ENCODE measurements at regions not wholly inside any gene's neighbourhood (a gene's known extent, or its start where the extent isn't known, plus 50 kb on each side); places are given as distances from the start of the nearest gene placed in this dataset.

DNA sequence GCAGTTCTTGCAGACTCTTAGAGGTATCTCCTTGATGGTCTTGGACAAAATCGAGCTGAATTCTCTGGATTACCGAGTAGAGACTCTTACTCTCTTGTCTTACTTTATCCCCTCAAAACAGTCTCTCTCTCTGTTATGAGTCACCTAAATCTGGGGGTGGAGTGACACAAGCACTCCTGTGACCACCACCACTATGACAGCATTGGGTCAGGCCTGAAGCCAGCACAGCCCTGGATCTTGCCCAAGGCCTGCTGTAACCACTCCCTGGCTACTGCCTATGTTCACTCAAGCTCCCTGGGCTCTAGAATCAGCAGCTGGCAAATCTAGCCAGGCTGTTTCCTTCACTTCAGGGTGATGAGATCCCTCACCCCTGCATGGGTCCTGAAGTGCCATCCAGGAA lies 662.5 kb downstream of the LUZP2 start:
- Histone ChIP-seq H3K4me3 (ENCODE audit: low read length) (no peak overlapping the region), H2BK15ac (replicated peaks; ENCODE audit: low read depth) (no peak overlapping the region), H2BK5ac (ENCODE audit: low read length) (no peak overlapping the region), H3K27ac (ENCODE audit: low read depth, low read length) (no peak overlapping the region), H3K36me3 (ENCODE audit: control insufficient read depth, insufficient read depth, low read length) (no peaks in the 10 kb centered on the region), H3K9ac (ENCODE audit: low read length) (no peak overlapping the region), H3K4ac (ENCODE audit: low read depth, low read length) (no peak overlapping the region), H3K79me2 (ENCODE audit: control insufficient read depth, insufficient read depth, low read length) (no peaks in the 10 kb centered on the region), H3K4me2 (ENCODE audit: low read length) (no peak overlapping the region), H3K4me1 (ENCODE audit: control insufficient read depth, low read depth, low read length) (no peaks in the 10 kb centered on the region), H3K23ac (ENCODE audit: low read length) (no peak overlapping the region), H2AK5ac (ENCODE audit: low read length) (no peak overlapping the region), H4K5ac (ENCODE audit: low read length) (no peak overlapping the region), H3K27me3 (ENCODE audit: insufficient read depth, low read length, poor library complexity) (no peaks in the 10 kb centered on the region), H3K79me1 (ENCODE audit: low read length) (no peaks in the 10 kb centered on the region), H4K8ac (ENCODE audit: low read depth, low read length) (no peak overlapping the region), H2BK120ac (ENCODE audit: low read depth, low read length) (no peak overlapping the region), H3K56ac (ENCODE audit: low read length) (no peak overlapping the region), H3K18ac (ENCODE audit: low read length) (no peak overlapping the region)
- DNase-seq: no peak
- WGBS (ENCODE audit: extremely low coverage, insufficient coverage, low lambda C conversion rate): no CpG with 5 or more reads among the region's 2 CpGs

DNA sequence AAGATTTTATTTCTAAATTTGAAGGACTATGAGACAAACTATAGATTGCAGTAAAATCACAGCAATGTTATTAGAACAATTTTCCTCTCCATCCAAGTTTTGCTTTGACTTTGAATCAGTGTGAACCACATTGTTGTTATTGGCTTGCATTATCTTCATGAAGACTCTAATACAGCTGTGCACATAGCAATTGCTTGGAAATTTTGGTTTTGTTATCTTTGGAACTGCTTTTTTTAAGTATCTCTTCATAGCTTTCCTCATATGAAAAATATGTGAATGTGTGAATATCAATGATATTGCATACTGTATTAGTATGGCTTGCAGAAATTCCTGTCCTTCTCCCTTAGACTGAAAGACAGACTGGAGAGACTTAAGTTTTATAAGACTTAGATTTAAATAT lies 666.6 kb downstream of the LUZP2 start:
- H3K9ac ChIP-seq (ENCODE audit: low read length): no peak overlapping the region
- H3K36me3 ChIP-seq (ENCODE audit: control insufficient read depth, insufficient read depth, low read length): no peaks in the 10 kb centered on the region
- H3K4me2 ChIP-seq (ENCODE audit: low read length): no peak overlapping the region
- H2BK120ac ChIP-seq (ENCODE audit: low read depth, low read length): no peak overlapping the region
- H2BK15ac ChIP-seq (replicated peaks; ENCODE audit: low read depth): no peak overlapping the region
- H3K4me1 ChIP-seq (ENCODE audit: control insufficient read depth, low read depth, low read length): no peaks in the 10 kb centered on the region
- H3K56ac ChIP-seq (ENCODE audit: low read length): no peak overlapping the region
- H4K8ac ChIP-seq (ENCODE audit: low read depth, low read length): no peak overlapping the region
- H2BK5ac ChIP-seq (ENCODE audit: low read length): no peak overlapping the region
- H3K18ac ChIP-seq (ENCODE audit: low read length): no peak overlapping the region
- no peaks in the 10 kb centered on the region for H3K79me2 ChIP-seq (ENCODE audit: control insufficient read depth, insufficient read depth, low read length)
- H3K27ac ChIP-seq (ENCODE audit: low read depth, low read length): no peak overlapping the region
- H4K5ac ChIP-seq (ENCODE audit: low read length): no peak overlapping the region
- H3K79me1 ChIP-seq (ENCODE audit: low read length): no peaks in the 10 kb centered on the region
- H3K4me3 ChIP-seq (ENCODE audit: low read length): no peak overlapping the region
- DNase-seq: no peak
- H3K27me3 ChIP-seq (ENCODE audit: insufficient read depth, low read length, poor library complexity): no peaks in the 10 kb centered on the region
- H3K4ac ChIP-seq (ENCODE audit: low read depth, low read length): no peak overlapping the region
- H2AK5ac ChIP-seq (ENCODE audit: low read length): no peak overlapping the region
- no peak overlapping the region for H3K23ac ChIP-seq (ENCODE audit: low read length)

DNA sequence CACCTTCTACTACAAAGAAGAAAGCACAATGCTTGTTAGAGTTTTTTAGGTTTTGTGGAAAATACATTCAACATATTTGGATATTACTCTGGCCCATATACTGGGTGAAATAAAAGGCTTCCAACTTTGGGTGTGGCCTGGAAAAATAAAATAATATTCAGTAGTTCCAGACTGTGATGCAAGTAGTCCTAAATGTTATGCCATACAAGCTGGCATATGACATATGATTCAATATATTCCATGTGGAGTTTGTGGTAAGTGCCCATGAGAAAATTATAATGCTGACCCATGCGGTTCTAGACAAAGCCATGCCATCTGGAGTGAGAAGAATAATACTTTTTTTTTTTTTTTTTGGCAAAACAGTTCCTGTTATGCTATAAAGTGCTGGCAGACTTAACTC lies 683.3 kb downstream of the LUZP2 start:
- Histone ChIP-seq H4K8ac (ENCODE audit: low read depth, low read length) (no peak overlapping the region), H3K56ac (ENCODE audit: low read length) (no peak overlapping the region), H3K4me3 (ENCODE audit: low read length) (no peak overlapping the region), H3K27me3 (ENCODE audit: insufficient read depth, low read length, poor library complexity) (no peaks in the 10 kb centered on the region), H3K27ac (ENCODE audit: low read depth, low read length) (no peak overlapping the region), H3K36me3 (ENCODE audit: control insufficient read depth, insufficient read depth, low read length) (no peaks in the 10 kb centered on the region), H2BK120ac (ENCODE audit: low read depth, low read length) (no peak overlapping the region), H2BK15ac (replicated peaks; ENCODE audit: low read depth) (no peak overlapping the region), H3K4ac (ENCODE audit: low read depth, low read length) (no peak overlapping the region), H3K79me2 (ENCODE audit: control insufficient read depth, insufficient read depth, low read length) (no peaks in the 10 kb centered on the region), H3K4me1 (ENCODE audit: control insufficient read depth, low read depth, low read length) (no peaks in the 10 kb centered on the region), H3K4me2 (ENCODE audit: low read length) (no peak overlapping the region), H3K18ac (ENCODE audit: low read length) (no peak overlapping the region), H3K79me1 (ENCODE audit: low read length) (no peaks in the 10 kb centered on the region), H3K23ac (ENCODE audit: low read length) (no peak overlapping the region), H2BK5ac (ENCODE audit: low read length) (no peak overlapping the region), H2AK5ac (ENCODE audit: low read length) (no peak overlapping the region), H3K9ac (ENCODE audit: low read length) (no peak overlapping the region), H4K5ac (ENCODE audit: low read length) (no peak overlapping the region)
- WGBS (ENCODE audit: extremely low coverage, insufficient coverage, low lambda C conversion rate): no CpG with 5 or more reads among the region's 1 CpG
- no peak for DNase-seq

DNA sequence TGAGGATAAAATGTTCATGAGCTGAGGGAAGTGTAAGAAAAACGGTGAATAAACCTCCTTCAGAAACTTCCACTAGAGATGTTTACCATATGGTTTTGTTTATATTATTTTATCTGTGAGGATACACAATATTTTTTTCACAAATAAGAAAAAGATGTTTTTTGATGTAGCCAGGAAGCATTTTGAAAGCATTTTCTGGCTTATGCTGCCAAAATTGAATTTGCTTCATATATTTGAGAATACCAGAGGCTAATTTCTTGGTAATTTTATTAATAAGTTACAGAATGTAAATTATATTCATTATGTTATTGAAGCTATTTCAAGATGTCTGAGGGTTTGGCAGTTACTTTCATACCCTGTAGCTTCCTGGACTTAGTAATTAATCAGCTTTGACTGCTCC lies 686.6 kb downstream of the LUZP2 start:
- H2BK120ac ChIP-seq (ENCODE audit: low read depth, low read length): no peak overlapping the region
- H3K79me1 ChIP-seq (ENCODE audit: low read length): no peaks in the 10 kb centered on the region
- H2BK15ac ChIP-seq (replicated peaks; ENCODE audit: low read depth): no peak overlapping the region
- H3K18ac ChIP-seq (ENCODE audit: low read length): no peak overlapping the region
- H3K36me3 ChIP-seq (ENCODE audit: control insufficient read depth, insufficient read depth, low read length): no peaks in the 10 kb centered on the region
- H3K4ac ChIP-seq (ENCODE audit: low read depth, low read length): no peak overlapping the region
- no peak overlapping the region for H2BK5ac ChIP-seq (ENCODE audit: low read length)
- H3K27ac ChIP-seq (ENCODE audit: low read depth, low read length): no peak overlapping the region
- H3K4me1 ChIP-seq (ENCODE audit: control insufficient read depth, low read depth, low read length): no peaks in the 10 kb centered on the region
- no peak overlapping the region for H4K5ac ChIP-seq (ENCODE audit: low read length)
- H3K9ac ChIP-seq (ENCODE audit: low read length): no peak overlapping the region
- H3K4me3 ChIP-seq (ENCODE audit: low read length): no peak overlapping the region
- H3K56ac ChIP-seq (ENCODE audit: low read length): no peak overlapping the region
- H3K23ac ChIP-seq (ENCODE audit: low read length): no peak overlapping the region
- no peaks in the 10 kb centered on the region for H3K79me2 ChIP-seq (ENCODE audit: control insufficient read depth, insufficient read depth, low read length)
- DNase-seq: no peak
- no peak overlapping the region for H3K4me2 ChIP-seq (ENCODE audit: low read length)
- no peak overlapping the region for H4K8ac ChIP-seq (ENCODE audit: low read depth, low read length)
- H2AK5ac ChIP-seq (ENCODE audit: low read length): no peak overlapping the region
- no peaks in the 10 kb centered on the region for H3K27me3 ChIP-seq (ENCODE audit: insufficient read depth, low read length, poor library complexity)
- WGBS (ENCODE audit: extremely low coverage, insufficient coverage, low lambda C conversion rate): no CpG with 5 or more reads among the region's 1 CpG

DNA sequence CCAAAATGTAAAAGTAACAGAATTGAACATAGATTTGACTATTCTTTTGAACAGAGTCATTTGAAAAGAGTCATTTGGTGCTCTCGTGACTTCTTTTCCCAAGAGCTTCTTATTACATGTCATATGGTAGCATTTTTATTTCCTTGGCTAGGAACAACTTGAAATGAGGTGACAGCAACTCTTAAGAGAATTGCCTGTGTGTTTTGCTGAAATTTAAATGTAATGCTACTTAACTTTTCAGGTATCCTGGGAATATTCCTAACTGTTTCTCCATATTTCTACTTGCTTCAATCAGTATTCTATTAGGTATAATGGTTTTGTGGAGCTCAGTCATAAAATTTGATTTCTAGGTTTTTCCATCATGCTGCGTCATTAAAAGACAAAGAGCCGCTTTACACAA lies 700.7 kb downstream of the LUZP2 start:
- no CpG with 5 or more reads among the region's 3 CpGs for WGBS (ENCODE audit: extremely low coverage, insufficient coverage, low lambda C conversion rate)
- H2BK15ac ChIP-seq (replicated peaks; ENCODE audit: low read depth): no peak overlapping the region
- no peak overlapping the region for H3K18ac ChIP-seq (ENCODE audit: low read length)
- H3K9ac ChIP-seq (ENCODE audit: low read length): no peak overlapping the region
- H3K79me2 ChIP-seq (ENCODE audit: control insufficient read depth, insufficient read depth, low read length): no peaks in the 10 kb centered on the region
- no peak overlapping the region for H3K23ac ChIP-seq (ENCODE audit: low read length)
- no peak overlapping the region for H3K4me3 ChIP-seq (ENCODE audit: low read length)
- H4K5ac ChIP-seq (ENCODE audit: low read length): no peak overlapping the region
- no peaks in the 10 kb centered on the region for H3K4me1 ChIP-seq (ENCODE audit: control insufficient read depth, low read depth, low read length)
- no peak for DNase-seq
- no peak overlapping the region for H2BK120ac ChIP-seq (ENCODE audit: low read depth, low read length)
- H3K27me3 ChIP-seq (ENCODE audit: insufficient read depth, low read length, poor library complexity): no peaks in the 10 kb centered on the region
- no peak overlapping the region for H3K4me2 ChIP-seq (ENCODE audit: low read length)
- no peak overlapping the region for H3K4ac ChIP-seq (ENCODE audit: low read depth, low read length)
- no peak overlapping the region for H3K56ac ChIP-seq (ENCODE audit: low read length)
- no peaks in the 10 kb centered on the region for H3K36me3 ChIP-seq (ENCODE audit: control insufficient read depth, insufficient read depth, low read length)
- H2BK5ac ChIP-seq (ENCODE audit: low read length): no peak overlapping the region
- H3K27ac ChIP-seq (ENCODE audit: low read depth, low read length): no peak overlapping the region
- H2AK5ac ChIP-seq (ENCODE audit: low read length): no peak overlapping the region
- H3K79me1 ChIP-seq (ENCODE audit: low read length): no peaks in the 10 kb centered on the region
- no peak overlapping the region for H4K8ac ChIP-seq (ENCODE audit: low read depth, low read length)

DNA sequence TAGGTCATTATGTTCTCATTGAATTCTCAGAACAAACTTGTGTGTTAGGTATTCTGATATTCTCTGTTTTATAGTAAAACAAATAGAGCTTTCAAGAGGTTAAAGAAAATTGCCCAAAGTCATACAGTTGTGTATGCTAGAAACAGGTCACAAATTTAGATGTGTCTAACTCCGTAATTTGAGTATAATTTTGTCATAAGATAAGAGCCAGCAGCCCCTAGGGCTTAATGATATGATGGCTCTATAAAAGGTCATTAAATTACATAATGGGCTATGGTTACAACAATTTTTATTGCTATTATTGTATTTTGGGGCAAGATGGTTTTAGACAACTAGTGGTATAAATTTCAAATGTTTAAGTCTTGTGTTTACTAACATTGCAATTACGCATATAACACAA lies 701.9 kb downstream of the LUZP2 start:
- Histone ChIP-seq H2BK15ac (replicated peaks; ENCODE audit: low read depth) (no peak overlapping the region), H3K36me3 (ENCODE audit: control insufficient read depth, insufficient read depth, low read length) (no peaks in the 10 kb centered on the region)
- no CpG with 5 or more reads among the region's 2 CpGs for WGBS (ENCODE audit: extremely low coverage, insufficient coverage, low lambda C conversion rate)

More for the DNA sequence above, 701.9 kb downstream of the LUZP2 start:
- H3K18ac ChIP-seq (ENCODE audit: low read length): no peak overlapping the region
- no peak overlapping the region for H2BK120ac ChIP-seq (ENCODE audit: low read depth, low read length)
- DNase-seq: no peak
- H2AK5ac ChIP-seq (ENCODE audit: low read length): no peak overlapping the region
- no peak overlapping the region for H4K5ac ChIP-seq (ENCODE audit: low read length)
- H3K4me1 ChIP-seq (ENCODE audit: control insufficient read depth, low read depth, low read length): no peaks in the 10 kb centered on the region
- H3K4ac ChIP-seq (ENCODE audit: low read depth, low read length): no peak overlapping the region
- H3K9ac ChIP-seq (ENCODE audit: low read length): no peak overlapping the region
- H3K23ac ChIP-seq (ENCODE audit: low read length): no peak overlapping the region
- no peak overlapping the region for H3K56ac ChIP-seq (ENCODE audit: low read length)
- H3K27ac ChIP-seq (ENCODE audit: low read depth, low read length): no peak overlapping the region
- no peak overlapping the region for H2BK5ac ChIP-seq (ENCODE audit: low read length)
- H3K4me3 ChIP-seq (ENCODE audit: low read length): no peak overlapping the region
- no peaks in the 10 kb centered on the region for H3K79me2 ChIP-seq (ENCODE audit: control insufficient read depth, insufficient read depth, low read length)
- no peak overlapping the region for H4K8ac ChIP-seq (ENCODE audit: low read depth, low read length)
- no peak overlapping the region for H3K4me2 ChIP-seq (ENCODE audit: low read length)
- no peaks in the 10 kb centered on the region for H3K79me1 ChIP-seq (ENCODE audit: low read length)
- H3K27me3 ChIP-seq (ENCODE audit: insufficient read depth, low read length, poor library complexity): no peaks in the 10 kb centered on the region

Data from mesendoderm (in vitro differentiated cells).